SK-N-SH (cell line): ENCODE measurements at regions not wholly inside any gene's neighbourhood (a gene's known extent, or its start where the extent isn't known, plus 50 kb on each side); places are given as distances from the start of the nearest gene placed in this dataset.

Experiments used
- ELF1 ChIP-seq: IDR thresholded peaks from 2 replicates; pipeline ENCODE4 v1.4.0; 2012
- EP300 ChIP-seq, 2 experiments: IDR thresholded peaks; 2 replicates each; pipeline versions ENCODE4 v1.4.0 to v1.6.1; 2012; ENCODE audit warnings: borderline replicate concordance in 1 of 2, low read depth in 1 of 2, low read length in 1 of 2
- EZH2phosphoT487 ChIP-seq: fragments of 200-600 bp; sonication (generic); IDR thresholded peaks from 2 replicates; pipeline ENCODE4 v1.6.1; 2017; ENCODE audit warnings: low read depth, mixed run types, mild to moderate bottlenecking, antibody characterized with exemption, moderate library complexity, borderline replicate concordance
- MXI1 ChIP-seq: IDR thresholded peaks from 2 replicates; pipeline ENCODE4 v1.6.1; 2012; ENCODE audit warnings: mild to moderate bottlenecking, low read depth, low read length, improper control_type of control experiment
- POLR2AphosphoS5 ChIP-seq: IDR thresholded peaks from 2 replicates; pipeline ENCODE4 v1.6.1; 2012; ENCODE audit warnings: low read depth, low read length
- RAD21 ChIP-seq: IDR thresholded peaks from 2 replicates; pipeline ENCODE4 v1.6.1; 2012; ENCODE audit warnings: mild to moderate bottlenecking, low read length
- RCOR1 ChIP-seq: fragments of 150-350 bp; IDR thresholded peaks from 2 replicates; pipeline ENCODE4 v1.6.1; 2017; ENCODE audit warnings: antibody characterized with exemption, low read length
- RFX5 ChIP-seq: IDR thresholded peaks from 2 replicates; pipeline ENCODE4 v1.6.1; 2012; ENCODE audit warnings: mild to moderate bottlenecking, improper control_type of control experiment, low read length
- SIN3A ChIP-seq: IDR thresholded peaks from 2 replicates; pipeline ENCODE4 v1.6.1; 2012; ENCODE audit warnings: low read depth, mild to moderate bottlenecking, low read length, moderate library complexity, borderline replicate concordance
- TF ChIP-seq, protein P1 (sequence below): fragments of 200-600 bp; sonication (generic); IDR thresholded peaks from 2 replicates; pipeline ENCODE4 v1.6.1; 2017; ENCODE audit warnings: antibody characterized with exemption, mild to moderate bottlenecking, moderate library complexity
- TF ChIP-seq, protein P2 (sequence below): IDR thresholded peaks from 2 replicates; pipeline ENCODE4 v1.4.0; 2012; ENCODE audit warnings: low read depth
- TF ChIP-seq, protein P3 (sequence below): IDR thresholded peaks from 2 replicates; pipeline ENCODE4 v1.4.0; 2012; ENCODE audit warnings: low read depth, borderline replicate concordance
- TF ChIP-seq, protein P4 (sequence below): IDR thresholded peaks from 2 replicates; pipeline ENCODE4 v1.4.0; 2012; ENCODE audit warnings: low read depth, borderline replicate concordance

DNA sequence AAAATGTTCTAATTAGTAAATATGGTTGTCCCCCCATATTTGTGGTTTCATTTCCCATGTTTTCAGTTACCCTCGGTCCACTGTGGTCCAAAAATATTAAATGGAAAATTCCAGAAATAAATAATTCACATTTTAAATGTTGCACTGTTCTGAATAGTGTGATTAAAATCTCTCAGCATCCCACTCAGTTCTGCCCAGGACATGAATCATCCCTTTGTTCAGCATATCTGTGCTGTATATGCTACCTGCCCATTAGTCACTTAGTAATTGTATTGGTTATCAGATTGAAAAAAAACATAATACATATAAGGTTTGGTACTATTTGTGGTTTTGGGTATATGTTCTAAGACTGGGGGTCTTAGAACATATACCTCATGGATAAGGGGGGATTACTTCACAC lies 55.1 kb upstream of the NXF3 start:
- TF ChIP-seq, protein P1, sequence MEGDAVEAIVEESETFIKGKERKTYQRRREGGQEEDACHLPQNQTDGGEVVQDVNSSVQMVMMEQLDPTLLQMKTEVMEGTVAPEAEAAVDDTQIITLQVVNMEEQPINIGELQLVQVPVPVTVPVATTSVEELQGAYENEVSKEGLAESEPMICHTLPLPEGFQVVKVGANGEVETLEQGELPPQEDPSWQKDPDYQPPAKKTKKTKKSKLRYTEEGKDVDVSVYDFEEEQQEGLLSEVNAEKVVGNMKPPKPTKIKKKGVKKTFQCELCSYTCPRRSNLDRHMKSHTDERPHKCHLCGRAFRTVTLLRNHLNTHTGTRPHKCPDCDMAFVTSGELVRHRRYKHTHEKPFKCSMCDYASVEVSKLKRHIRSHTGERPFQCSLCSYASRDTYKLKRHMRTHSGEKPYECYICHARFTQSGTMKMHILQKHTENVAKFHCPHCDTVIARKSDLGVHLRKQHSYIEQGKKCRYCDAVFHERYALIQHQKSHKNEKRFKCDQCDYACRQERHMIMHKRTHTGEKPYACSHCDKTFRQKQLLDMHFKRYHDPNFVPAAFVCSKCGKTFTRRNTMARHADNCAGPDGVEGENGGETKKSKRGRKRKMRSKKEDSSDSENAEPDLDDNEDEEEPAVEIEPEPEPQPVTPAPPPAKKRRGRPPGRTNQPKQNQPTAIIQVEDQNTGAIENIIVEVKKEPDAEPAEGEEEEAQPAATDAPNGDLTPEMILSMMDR: no peak
- TF ChIP-seq SIN3A (no peak), EZH2phosphoT487 (no peak), RAD21 (no peak), RCOR1 (no peak), POLR2AphosphoS5 (no peak), EP300 (IDR thresholded peaks at IDR 0.05; ENCODE audit: borderline replicate concordance in 1 of 2, low read depth in 1 of 2, low read length in 1 of 2) (no peak), ELF1 (no peak), RFX5 (no peak), MXI1 (no peak)
- TF ChIP-seq, protein P2, sequence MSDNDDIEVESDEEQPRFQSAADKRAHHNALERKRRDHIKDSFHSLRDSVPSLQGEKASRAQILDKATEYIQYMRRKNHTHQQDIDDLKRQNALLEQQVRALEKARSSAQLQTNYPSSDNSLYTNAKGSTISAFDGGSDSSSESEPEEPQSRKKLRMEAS: no peak
- TF ChIP-seq, protein P3, sequence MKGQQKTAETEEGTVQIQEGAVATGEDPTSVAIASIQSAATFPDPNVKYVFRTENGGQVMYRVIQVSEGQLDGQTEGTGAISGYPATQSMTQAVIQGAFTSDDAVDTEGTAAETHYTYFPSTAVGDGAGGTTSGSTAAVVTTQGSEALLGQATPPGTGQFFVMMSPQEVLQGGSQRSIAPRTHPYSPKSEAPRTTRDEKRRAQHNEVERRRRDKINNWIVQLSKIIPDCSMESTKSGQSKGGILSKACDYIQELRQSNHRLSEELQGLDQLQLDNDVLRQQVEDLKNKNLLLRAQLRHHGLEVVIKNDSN: no peak
- TF ChIP-seq, protein P4, sequence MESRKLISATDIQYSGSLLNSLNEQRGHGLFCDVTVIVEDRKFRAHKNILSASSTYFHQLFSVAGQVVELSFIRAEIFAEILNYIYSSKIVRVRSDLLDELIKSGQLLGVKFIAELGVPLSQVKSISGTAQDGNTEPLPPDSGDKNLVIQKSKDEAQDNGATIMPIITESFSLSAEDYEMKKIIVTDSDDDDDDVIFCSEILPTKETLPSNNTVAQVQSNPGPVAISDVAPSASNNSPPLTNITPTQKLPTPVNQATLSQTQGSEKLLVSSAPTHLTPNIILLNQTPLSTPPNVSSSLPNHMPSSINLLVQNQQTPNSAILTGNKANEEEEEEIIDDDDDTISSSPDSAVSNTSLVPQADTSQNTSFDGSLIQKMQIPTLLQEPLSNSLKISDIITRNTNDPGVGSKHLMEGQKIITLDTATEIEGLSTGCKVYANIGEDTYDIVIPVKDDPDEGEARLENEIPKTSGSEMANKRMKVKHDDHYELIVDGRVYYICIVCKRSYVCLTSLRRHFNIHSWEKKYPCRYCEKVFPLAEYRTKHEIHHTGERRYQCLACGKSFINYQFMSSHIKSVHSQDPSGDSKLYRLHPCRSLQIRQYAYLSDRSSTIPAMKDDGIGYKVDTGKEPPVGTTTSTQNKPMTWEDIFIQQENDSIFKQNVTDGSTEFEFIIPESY: no peak
